A172 (cell line): ENCODE measurements at regions not wholly inside any gene's neighbourhood (a gene's known extent, or its start where the extent isn't known, plus 50 kb on each side); places are given as distances from the start of the nearest gene placed in this dataset.
A peak's percentile ranks its signal among the peaks of the same experiment; 100 is the strongest.

Experiments used
- DNase-seq: peaks from one replicate; pipeline ENCODE4 v3.0.0-alpha.2; 2015; ENCODE audit warnings: low spot score

- DNase-seq, result no peak
Measured at GRCh38 chr2:47315475-47315874, 53.6 kb upstream of the EPCAM start.

- no peak for DNase-seq
Measured at GRCh38 chr2:47313728-47314127, 55.4 kb upstream of the EPCAM start.

GRCh38 chr2:47313141-47313691, 55.9 kb upstream of the EPCAM start:
- DNase-seq, result peak; percentile 86

GRCh38 chr2:47312491-47312850, 56.6 kb upstream of the EPCAM start:
- no peak for DNase-seq

GRCh38 chr2:47311764-47312490, 57.2 kb upstream of the EPCAM start:
- DNase-seq, result no peak

GRCh38 chr2:47310801-47311560, 58.1 kb upstream of the EPCAM start:
- peak; percentile 63 for DNase-seq

GRCh38 chr2:47309952-47310800, 58.9 kb upstream of the EPCAM start:
- peak; percentile 82 for DNase-seq

GRCh38 chr2:47309472-47309951, 59.6 kb upstream of the EPCAM start:
- DNase-seq, result no peak

- peak; percentile 65 for DNase-seq
Measured at GRCh38 chr2:47307066-47307465, 62.0 kb upstream of the EPCAM start.

- DNase-seq, result no peak
Measured at GRCh38 chr2:47304654-47305053, 64.5 kb upstream of the EPCAM start.

- DNase-seq, result no peak
Measured at GRCh38 chr2:47303341-47304148, 65.6 kb upstream of the EPCAM start.

GRCh38 chr2:47302308-47302707, 66.8 kb upstream of the EPCAM start:
- DNase-seq, result no peak

GRCh38 chr2:47301731-47302130, 67.4 kb upstream of the EPCAM start:
- DNase-seq, result no peak

GRCh38 chr2:47301277-47301618, 67.9 kb upstream of the EPCAM start:
- DNase-seq, result no peak

GRCh38 chr2:47300609-47301276, 68.4 kb upstream of the EPCAM start:
- DNase-seq, result no peak

- DNase-seq, result no peak
Measured at GRCh38 chr2:47300081-47300480, 69.0 kb upstream of the EPCAM start.

- DNase-seq, result peak; percentile 93
Measured at GRCh38 chr2:47299555-47299954, 69.6 kb upstream of the EPCAM start.

GRCh38 chr2:47298771-47299170, 70.3 kb upstream of the EPCAM start:
- no peak for DNase-seq

GRCh38 chr2:47297767-47298425, 71.2 kb upstream of the EPCAM start:
- DNase-seq, result no peak

- no peak for DNase-seq
Measured at GRCh38 chr2:47295981-47296635, 73.0 kb upstream of the EPCAM start.
